ENCODE measurements at regions not wholly inside any gene's neighbourhood (a gene's known extent, or its start where the extent isn't known, plus 50 kb on each side); places are given as distances from the start of the nearest gene placed in this dataset.
A peak's percentile ranks its signal among the peaks of the same experiment; 100 is the strongest.

- Histone ChIP-seq H3K4me3 (no peak overlapping the region), H3K9me3 (no peaks in the 10 kb centered on the region), H3K4me1 (peaks cover 0 to 8% (median 0%) of the 10 kb centered on the region in 4 donors), H3K27ac (no peak overlapping the region), H3K36me3 (no peaks in the 10 kb centered on the region), H3K27me3 (no peaks in the 10 kb centered on the region)
- 15 to 73% methylated on average over 6 of the region's 6 CpGs for WGBS, 2 donors
- intact Hi-C loops (cut with DNase I), result no loop called here
- no peak for DNase-seq
- TF ChIP-seq EP300 (IDR thresholded peaks at IDR 0.05) (no peak), POLR2AphosphoS5 (IDR thresholded peaks at IDR 0.05) (no peak), POLR2A (IDR thresholded peaks at IDR 0.05) (no peak)
- TF ChIP-seq, protein P1, sequence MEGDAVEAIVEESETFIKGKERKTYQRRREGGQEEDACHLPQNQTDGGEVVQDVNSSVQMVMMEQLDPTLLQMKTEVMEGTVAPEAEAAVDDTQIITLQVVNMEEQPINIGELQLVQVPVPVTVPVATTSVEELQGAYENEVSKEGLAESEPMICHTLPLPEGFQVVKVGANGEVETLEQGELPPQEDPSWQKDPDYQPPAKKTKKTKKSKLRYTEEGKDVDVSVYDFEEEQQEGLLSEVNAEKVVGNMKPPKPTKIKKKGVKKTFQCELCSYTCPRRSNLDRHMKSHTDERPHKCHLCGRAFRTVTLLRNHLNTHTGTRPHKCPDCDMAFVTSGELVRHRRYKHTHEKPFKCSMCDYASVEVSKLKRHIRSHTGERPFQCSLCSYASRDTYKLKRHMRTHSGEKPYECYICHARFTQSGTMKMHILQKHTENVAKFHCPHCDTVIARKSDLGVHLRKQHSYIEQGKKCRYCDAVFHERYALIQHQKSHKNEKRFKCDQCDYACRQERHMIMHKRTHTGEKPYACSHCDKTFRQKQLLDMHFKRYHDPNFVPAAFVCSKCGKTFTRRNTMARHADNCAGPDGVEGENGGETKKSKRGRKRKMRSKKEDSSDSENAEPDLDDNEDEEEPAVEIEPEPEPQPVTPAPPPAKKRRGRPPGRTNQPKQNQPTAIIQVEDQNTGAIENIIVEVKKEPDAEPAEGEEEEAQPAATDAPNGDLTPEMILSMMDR (IDR thresholded peaks at IDR 0.05), result no peak
These were observed 144.7 kb upstream of the JUN start for GRCh38 chr1:58928514-58928913.

- peaks cover 0 to 8% (median 0%) of the 10 kb centered on the region in 4 donors for H3K4me1 ChIP-seq
- 18 to 66% methylated on average over 11 of the region's 11 CpGs for WGBS, 2 donors
- DNase-seq, result no peak
- intact Hi-C loops (cut with DNase I), result no loop called here
- no peaks in the 10 kb centered on the region for H3K27me3 ChIP-seq
- no peak for TF ChIP-seq EP300 (IDR thresholded peaks at IDR 0.05)
- H3K27ac ChIP-seq, result no peak overlapping the region
- no peak overlapping the region for H3K4me3 ChIP-seq
- H3K36me3 ChIP-seq, result no peaks in the 10 kb centered on the region
- H3K9me3 ChIP-seq, result no peaks in the 10 kb centered on the region
These were observed 146.0 kb upstream of the JUN start for GRCh38 chr1:58929671-58930325.

GRCh38 chr1:58931024-58931423 is 147.2 kb upstream of the JUN start:
- WGBS, 2 donors, result 60 to 85% methylated on average over 2 of the region's 2 CpGs

DNA sequence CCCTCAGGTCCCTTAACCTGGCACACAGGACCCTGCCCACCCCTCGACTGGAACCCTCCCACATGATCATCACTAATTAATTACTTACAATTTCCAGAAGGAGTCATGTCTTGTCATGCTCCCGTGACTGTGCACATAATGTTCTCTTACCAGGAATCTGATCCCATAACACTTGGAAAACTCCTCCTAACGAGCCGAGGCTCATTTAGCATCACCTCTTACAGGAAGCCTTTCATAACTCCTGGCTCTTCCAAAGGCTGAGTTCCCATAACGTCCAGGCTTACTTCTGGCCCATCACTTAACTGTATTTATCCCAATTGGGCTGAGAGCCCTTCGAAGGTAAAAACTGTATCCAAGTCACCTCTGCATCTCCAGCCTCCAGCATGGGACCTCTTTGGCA is 147.9 kb upstream of the JUN start:
- Histone ChIP-seq H3K4me1 (peaks cover 0 to 8% (median 0%) of the 10 kb centered on the region in 4 donors), H3K36me3 (no peaks in the 10 kb centered on the region), H3K4me3 (no peak overlapping the region), H3K9me3 (no peaks in the 10 kb centered on the region), H3K27ac (no peak overlapping the region), H3K27me3 (no peaks in the 10 kb centered on the region)
- 86 to 92% methylated on average over 6 of the region's 6 CpGs for WGBS, 2 donors
- no peak for TF ChIP-seq POLR2A (IDR thresholded peaks at IDR 0.05)
- TF ChIP-seq POLR2AphosphoS5 (IDR thresholded peaks at IDR 0.05), result no peak
- TF ChIP-seq, protein P1 (IDR thresholded peaks at IDR 0.05), result no peak
- no peak for TF ChIP-seq EP300 (IDR thresholded peaks at IDR 0.05)
- intact Hi-C loops (cut with DNase I), result no loop called here
- DNase-seq, result no peak

More at GRCh38 chr1:58931024-58931423, 147.2 kb upstream of the JUN start:
- intact Hi-C loops (cut with DNase I), result no loop called here
- H3K27me3 ChIP-seq, result no peaks in the 10 kb centered on the region
- no peaks in the 10 kb centered on the region for H3K9me3 ChIP-seq
- no peak for TF ChIP-seq POLR2AphosphoS5 (IDR thresholded peaks at IDR 0.05)
- no peak for TF ChIP-seq EP300 (IDR thresholded peaks at IDR 0.05)
- no peak for TF ChIP-seq POLR2A (IDR thresholded peaks at IDR 0.05)
- TF ChIP-seq, protein P1 (IDR thresholded peaks at IDR 0.05), result no peak
- no peaks in the 10 kb centered on the region for H3K36me3 ChIP-seq
- no peak overlapping the region for H3K4me3 ChIP-seq
- no peak overlapping the region for H3K27ac ChIP-seq
- peaks cover 0 to 8% (median 0%) of the 10 kb centered on the region in 4 donors for H3K4me1 ChIP-seq
- no peak for DNase-seq

DNA sequence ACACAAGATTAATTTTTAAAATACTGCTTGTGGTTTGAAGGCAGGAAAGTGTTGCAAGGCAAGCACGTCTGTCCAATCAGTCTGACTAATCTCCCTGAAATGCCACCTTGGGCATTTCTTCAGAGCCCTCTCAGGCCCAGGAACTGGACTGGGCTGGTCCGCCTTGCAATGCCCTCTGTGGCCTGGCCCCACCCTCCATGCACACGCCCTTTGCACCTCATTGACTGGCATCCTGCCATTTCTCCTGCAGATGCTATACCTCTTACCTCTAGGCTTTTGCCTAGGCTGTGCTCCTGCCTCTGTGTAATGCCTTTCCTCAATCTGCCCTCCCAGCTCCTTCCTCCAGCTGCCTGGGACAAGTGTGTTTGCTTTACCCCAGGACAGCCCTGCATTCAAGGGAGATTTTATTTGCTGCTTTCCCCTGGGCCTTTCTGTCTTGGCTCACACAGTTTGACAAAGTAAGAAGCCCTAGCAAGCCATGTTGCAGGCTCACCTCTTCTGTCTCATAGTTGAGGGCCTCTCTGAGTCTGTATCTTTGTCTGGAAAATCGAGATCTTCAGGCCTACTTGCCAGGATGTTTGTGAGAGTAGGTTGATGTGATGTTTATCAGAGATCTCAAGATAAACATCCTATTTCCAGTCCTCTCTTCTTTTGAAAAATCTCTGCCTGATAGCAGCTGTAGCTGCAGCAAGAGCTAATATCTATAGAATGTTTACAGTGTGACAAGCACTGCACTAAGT is 149.2 kb upstream of the JUN start:
- H3K9me3 ChIP-seq, result no peaks in the 10 kb centered on the region
- H3K4me3 ChIP-seq, result no peak overlapping the region
- H3K27ac ChIP-seq, result peak overlapping the region in 3 of 4 donors; percentile 20 to 34 (median 26)
- no peaks in the 10 kb centered on the region for H3K27me3 ChIP-seq
- 12 to 43% methylated on average over 4 of the region's 4 CpGs for WGBS, 2 donors
- TF ChIP-seq POLR2A (IDR thresholded peaks at IDR 0.05) (no peak), POLR2AphosphoS5 (IDR thresholded peaks at IDR 0.05) (no peak), EP300 (IDR thresholded peaks at IDR 0.05) (no peak)
- TF ChIP-seq, protein P1 (IDR thresholded peaks at IDR 0.05), result no peak
- H3K36me3 ChIP-seq, result no peaks in the 10 kb centered on the region
- DNase-seq, result no peak
- H3K4me1 ChIP-seq, result peaks cover 0 to 8% (median 0%) of the 10 kb centered on the region in 4 donors
- intact Hi-C loops (cut with DNase I), result no loop called here

All from sigmoid colon (tissue), 6 donors.